ENCODE measurements at regions not wholly inside any gene's neighbourhood (a gene's known extent, or its start where the extent isn't known, plus 50 kb on each side); places are given as distances from the start of the nearest gene placed in this dataset.

DNA sequence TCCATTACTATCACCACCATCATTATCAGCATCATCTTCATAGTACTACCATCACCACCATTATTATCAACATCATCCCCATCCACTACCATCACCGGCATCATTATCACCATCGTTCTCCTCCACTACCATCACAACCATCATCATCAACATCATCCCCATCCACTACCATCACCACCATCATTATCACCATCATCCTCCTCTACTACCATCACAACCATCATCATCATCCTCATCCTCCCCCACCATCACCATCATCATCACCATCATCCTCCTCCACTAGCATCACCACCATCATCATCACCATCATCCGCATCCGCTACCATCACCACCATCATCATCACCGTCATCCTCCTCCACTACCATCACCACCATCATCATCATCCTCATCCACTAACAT lies 639.8 kb upstream of the RBFOX1 start:
- no peaks in the 10 kb centered on the region for H3K4me1 ChIP-seq
- H3K27ac ChIP-seq = no peak overlapping the region
- intact Hi-C loops (cut with DNase I) = no loop called here
- H3K36me3 ChIP-seq (replicated peaks in 1 of 2; ENCODE audit: insufficient read depth in 1 of 2, low read depth in 2 of 2) = no peaks in the 10 kb centered on the region
- no peak overlapping the region for H3K4me3 ChIP-seq
- H3K27me3 ChIP-seq = no peaks in the 10 kb centered on the region
- ATAC-seq (no peak), DNase-seq (no peak)
- H3K9me3 ChIP-seq = no peaks in the 10 kb centered on the region
- 86 to 87% methylated on average over 5 of the region's 5 CpGs for WGBS, 2 donors
- TF ChIP-seq, protein P1, sequence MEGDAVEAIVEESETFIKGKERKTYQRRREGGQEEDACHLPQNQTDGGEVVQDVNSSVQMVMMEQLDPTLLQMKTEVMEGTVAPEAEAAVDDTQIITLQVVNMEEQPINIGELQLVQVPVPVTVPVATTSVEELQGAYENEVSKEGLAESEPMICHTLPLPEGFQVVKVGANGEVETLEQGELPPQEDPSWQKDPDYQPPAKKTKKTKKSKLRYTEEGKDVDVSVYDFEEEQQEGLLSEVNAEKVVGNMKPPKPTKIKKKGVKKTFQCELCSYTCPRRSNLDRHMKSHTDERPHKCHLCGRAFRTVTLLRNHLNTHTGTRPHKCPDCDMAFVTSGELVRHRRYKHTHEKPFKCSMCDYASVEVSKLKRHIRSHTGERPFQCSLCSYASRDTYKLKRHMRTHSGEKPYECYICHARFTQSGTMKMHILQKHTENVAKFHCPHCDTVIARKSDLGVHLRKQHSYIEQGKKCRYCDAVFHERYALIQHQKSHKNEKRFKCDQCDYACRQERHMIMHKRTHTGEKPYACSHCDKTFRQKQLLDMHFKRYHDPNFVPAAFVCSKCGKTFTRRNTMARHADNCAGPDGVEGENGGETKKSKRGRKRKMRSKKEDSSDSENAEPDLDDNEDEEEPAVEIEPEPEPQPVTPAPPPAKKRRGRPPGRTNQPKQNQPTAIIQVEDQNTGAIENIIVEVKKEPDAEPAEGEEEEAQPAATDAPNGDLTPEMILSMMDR (IDR thresholded peaks at IDR 0.05) = no peak
- TF ChIP-seq POLR2A (IDR thresholded peaks at IDR 0.05) = no peak

DNA sequence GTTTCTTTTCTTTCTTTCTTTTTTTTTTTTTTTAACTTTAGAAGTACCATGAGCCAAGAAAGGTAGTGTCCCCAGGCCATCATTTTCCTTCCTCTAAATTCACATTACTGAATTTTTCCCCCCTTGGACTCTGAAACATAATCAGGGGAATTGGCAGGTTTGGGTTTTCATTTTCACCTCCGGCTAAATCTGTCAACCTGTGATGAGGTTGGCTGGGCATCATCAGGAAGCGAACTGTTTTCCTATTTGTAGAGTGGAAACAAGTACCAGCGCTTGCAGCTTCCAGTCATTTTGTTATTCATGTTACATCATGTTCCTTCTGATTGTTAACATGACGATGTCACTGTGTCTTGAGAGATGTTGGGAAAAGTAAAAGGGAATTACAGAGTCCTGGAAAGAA lies 641.9 kb upstream of the RBFOX1 start:
- TF ChIP-seq, protein P1 (IDR thresholded peaks at IDR 0.05) = no peak
- no peak for TF ChIP-seq POLR2A (IDR thresholded peaks at IDR 0.05)
- no peak for DNase-seq
- Histone ChIP-seq H3K27ac (no peak overlapping the region), H3K4me1 (no peaks in the 10 kb centered on the region), H3K4me3 (no peak overlapping the region), H3K27me3 (no peaks in the 10 kb centered on the region), H3K9me3 (no peaks in the 10 kb centered on the region), H3K36me3 (replicated peaks in 1 of 2; ENCODE audit: insufficient read depth in 1 of 2, low read depth in 2 of 2) (no peaks in the 10 kb centered on the region)
- WGBS, 2 donors = 69 to 74% methylated on average over 4 of the region's 4 CpGs
- ATAC-seq = no peak
- intact Hi-C loops (cut with DNase I) = no loop called here

DNA sequence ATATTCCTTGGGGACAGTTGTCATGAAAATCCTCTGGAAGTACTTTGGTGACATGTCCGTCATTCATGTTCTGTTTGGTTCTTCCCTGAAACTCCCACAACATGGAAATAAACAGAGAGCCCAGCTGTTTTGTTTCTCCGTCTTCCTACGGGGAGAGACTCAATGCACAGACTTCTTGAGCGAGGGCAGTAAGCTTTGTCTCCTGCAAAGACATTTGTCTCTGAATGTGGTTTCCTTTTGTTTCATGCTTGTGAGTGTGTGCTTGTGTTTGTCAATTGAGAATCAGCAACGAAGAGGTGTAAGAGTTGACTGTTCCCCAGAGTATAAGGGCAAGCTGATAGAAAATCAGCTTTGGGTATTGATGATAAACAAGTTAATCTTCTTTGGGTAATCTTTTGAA lies 643.0 kb upstream of the RBFOX1 start:
- Histone ChIP-seq H3K4me3 (no peak overlapping the region), H3K27me3 (no peaks in the 10 kb centered on the region), H3K4me1 (no peaks in the 10 kb centered on the region), H3K36me3 (replicated peaks in 1 of 2; ENCODE audit: insufficient read depth in 1 of 2, low read depth in 2 of 2) (no peaks in the 10 kb centered on the region), H3K9me3 (no peaks in the 10 kb centered on the region), H3K27ac (no peak overlapping the region)
- DNase-seq (no peak), ATAC-seq (no peak)
- WGBS, 2 donors = 17 to 42% methylated on average over 5 of the region's 5 CpGs
- intact Hi-C loops (cut with DNase I) = no loop called here
- TF ChIP-seq, protein P1 (IDR thresholded peaks at IDR 0.05) = no peak
- no peak for TF ChIP-seq POLR2A (IDR thresholded peaks at IDR 0.05)

DNA sequence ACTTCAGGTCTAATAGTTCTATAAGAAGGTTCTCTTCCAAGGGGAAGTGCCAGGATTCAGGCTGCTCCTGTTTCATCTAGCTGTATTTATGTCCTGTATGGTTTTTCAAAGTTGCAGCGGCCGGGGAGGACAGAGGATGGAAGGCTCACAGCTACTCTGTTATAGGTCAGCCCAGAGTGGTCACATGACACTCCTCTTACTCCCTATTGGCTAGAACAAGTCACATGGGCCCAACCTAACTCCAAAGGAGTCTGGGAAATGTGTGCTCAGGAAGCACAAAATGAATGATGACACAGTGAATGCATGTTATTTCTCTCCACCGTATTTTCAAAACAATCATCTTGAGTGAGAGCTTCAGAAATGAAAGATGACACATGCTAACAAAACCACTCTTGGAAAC lies 645.1 kb upstream of the RBFOX1 start:
- Histone ChIP-seq H3K9me3 (no peaks in the 10 kb centered on the region), H3K36me3 (replicated peaks in 1 of 2; ENCODE audit: insufficient read depth in 1 of 2, low read depth in 2 of 2) (no peaks in the 10 kb centered on the region), H3K27me3 (no peaks in the 10 kb centered on the region), H3K4me1 (no peaks in the 10 kb centered on the region), H3K27ac (no peak overlapping the region), H3K4me3 (no peak overlapping the region)
- no peak for DNase-seq
- no peak for ATAC-seq
- intact Hi-C loops (cut with DNase I) = no loop called here
- TF ChIP-seq, protein P1 (IDR thresholded peaks at IDR 0.05) = no peak
- TF ChIP-seq POLR2A (IDR thresholded peaks at IDR 0.05) = no peak
- WGBS, 2 donors = 84 to 92% methylated on average over 3 of the region's 3 CpGs

DNA sequence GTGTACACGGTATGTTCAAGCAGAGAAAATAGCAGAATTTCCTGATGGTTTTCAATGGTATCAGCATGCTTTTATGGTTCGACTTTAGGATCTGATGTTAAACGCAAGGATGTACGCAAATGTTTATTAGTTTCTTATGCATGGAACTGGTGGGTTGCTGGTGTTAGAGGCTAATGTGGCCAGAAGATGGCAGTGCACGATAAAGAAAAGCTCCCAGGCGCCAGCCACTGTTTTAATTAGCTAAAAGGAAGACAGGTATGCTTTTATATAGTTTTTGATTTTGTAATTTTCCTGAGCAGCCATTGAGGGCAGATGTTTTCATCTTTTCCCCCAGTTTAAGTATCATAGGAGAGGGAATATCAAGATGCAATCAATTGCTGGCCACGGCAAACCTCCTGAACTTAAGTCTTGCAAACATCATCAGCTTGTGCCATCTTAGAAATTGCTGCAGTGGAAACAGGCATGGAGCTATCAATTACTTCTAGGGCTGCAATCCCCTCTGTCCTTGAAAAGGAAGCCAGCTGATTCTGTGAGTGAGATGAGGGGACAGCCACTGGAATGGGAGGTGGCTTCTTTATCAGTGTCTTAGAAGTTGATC lies 648.5 kb upstream of the RBFOX1 start:
- no peaks in the 10 kb centered on the region for H3K9me3 ChIP-seq
- no peak overlapping the region for H3K27ac ChIP-seq
- TF ChIP-seq, protein P1 (IDR thresholded peaks at IDR 0.05) = peak in 6 of 7 experiments; percentile 29 to 44 (median 39)
- no peak for TF ChIP-seq POLR2A (IDR thresholded peaks at IDR 0.05)
- intact Hi-C loops (cut with DNase I) = no loop called here
- DNase-seq (peak in 3 of 4 donors; percentile 6 to 13 (median 11)), ATAC-seq (no peak)
- H3K36me3 ChIP-seq (replicated peaks in 1 of 2; ENCODE audit: insufficient read depth in 1 of 2, low read depth in 2 of 2) = no peaks in the 10 kb centered on the region
- no peaks in the 10 kb centered on the region for H3K27me3 ChIP-seq
- WGBS, 2 donors = 13 to 20% methylated on average over 7 of the region's 7 CpGs
- no peak overlapping the region for H3K4me3 ChIP-seq
- no peaks in the 10 kb centered on the region for H3K4me1 ChIP-seq
